HL-60 (cell line): ENCODE measurements at regions not wholly inside any gene's neighbourhood (a gene's known extent, or its start where the extent isn't known, plus 50 kb on each side); places are given as distances from the start of the nearest gene placed in this dataset.

ENCODE experiments used
- CTCF ChIP-seq: IDR thresholded peaks from one replicate; pipeline ENCODE4 v1.5.1; 2011; ENCODE audit warnings: low read length, control low read depth, inconsistent platforms; ENCODE audit not compliant: insufficient read depth
- POLR2AphosphoS5 ChIP-seq: IDR thresholded peaks from 2 replicates; pipeline ENCODE4 v1.6.1; 2012; ENCODE audit warnings: low read depth

GRCh38 chr5:85268194-85268593 is 883.5 kb upstream of the EDIL3 start:
- TF ChIP-seq CTCF (no peak), POLR2AphosphoS5 (no peak)
